Type B pancreatic cell (in vitro differentiated cells): ENCODE measurements at regions not wholly inside any gene's neighbourhood (a gene's known extent, or its start where the extent isn't known, plus 50 kb on each side); places are given as distances from the start of the nearest gene placed in this dataset.

Experiments used
- DNase-seq: peaks from one replicate; pipeline ENCODE4 v3.0.0; 2021; ENCODE audit warnings: mixed read lengths; ENCODE audit not compliant: unreplicated experiment; ENCODE audit errors: extremely low spot score
- H3K27ac Mint-ChIP-seq: 2 replicates; pipeline ENCODE4 v1.8.0; 2021; ENCODE audit warnings: mild to moderate bottlenecking, mixed read lengths
- H3K27me3 Mint-ChIP-seq: 2 replicates; pipeline ENCODE4 v1.8.0; 2021; ENCODE audit warnings: mixed read lengths
- H3K36me3 Mint-ChIP-seq: 2 replicates; pipeline ENCODE4 v1.8.0; 2021; ENCODE audit warnings: mixed read lengths
- H3K4me1 Mint-ChIP-seq: one replicate; pipeline ENCODE4 v1.8.0; 2021; ENCODE audit warnings: mixed read lengths; ENCODE audit not compliant: unreplicated experiment
- H3K4me3 Mint-ChIP-seq: 2 replicates; pipeline ENCODE4 v1.8.0; 2021; ENCODE audit warnings: mild to moderate bottlenecking, mixed read lengths
- H3K9me3 Mint-ChIP-seq: 2 replicates; pipeline ENCODE4 v1.8.0; 2021; ENCODE audit warnings: mixed read lengths
- CTCF ChIP-seq: fragments of 200-600 bp; sonication (generic); conservative IDR thresholded peaks from 2 replicates; pipeline ENCODE4 v1.5.0; 2021; ENCODE audit warnings: antibody characterized with exemption, mild to moderate bottlenecking

GRCh38 chr4:117545039-117545438, 459.7 kb upstream of the TRAM1L1 start:
- H3K27me3 Mint-ChIP-seq, result no peaks in the 10 kb centered on the region
- no peak overlapping the region for H3K4me3 Mint-ChIP-seq
- H3K9me3 Mint-ChIP-seq, result no peaks in the 10 kb centered on the region
- H3K36me3 Mint-ChIP-seq, result no peaks in the 10 kb centered on the region
- no peak overlapping the region for H3K27ac Mint-ChIP-seq
- no peak for DNase-seq
- TF ChIP-seq CTCF, result no peak
- no peaks in the 10 kb centered on the region for H3K4me1 Mint-ChIP-seq

- DNase-seq, result no peak
- Mint-ChIP-seq H3K4me1 (no peaks in the 10 kb centered on the region), H3K36me3 (no peaks in the 10 kb centered on the region), H3K27ac (no peak overlapping the region), H3K4me3 (no peak overlapping the region), H3K27me3 (no peaks in the 10 kb centered on the region), H3K9me3 (no peaks in the 10 kb centered on the region)
- TF ChIP-seq CTCF, result no peak
Measured at GRCh38 chr4:117549524-117549923, 464.1 kb upstream of the TRAM1L1 start.

- Mint-ChIP-seq H3K36me3 (no peaks in the 10 kb centered on the region), H3K27me3 (no peaks in the 10 kb centered on the region), H3K9me3 (no peaks in the 10 kb centered on the region), H3K4me3 (no peak overlapping the region), H3K4me1 (no peaks in the 10 kb centered on the region), H3K27ac (no peak overlapping the region)
- TF ChIP-seq CTCF, result no peak
- DNase-seq, result no peak
Measured at GRCh38 chr4:117550085-117550484, 464.7 kb upstream of the TRAM1L1 start.

- no peak for DNase-seq
- Mint-ChIP-seq H3K4me1 (no peaks in the 10 kb centered on the region), H3K27ac (no peak overlapping the region), H3K4me3 (no peak overlapping the region), H3K27me3 (no peaks in the 10 kb centered on the region), H3K36me3 (no peaks in the 10 kb centered on the region), H3K9me3 (no peaks in the 10 kb centered on the region)
- TF ChIP-seq CTCF, result peak; percentile 21
Measured at GRCh38 chr4:117560329-117560728, 474.0 kb upstream of the NDST3 start.

GRCh38 chr4:117574085-117574484, 460.2 kb upstream of the NDST3 start:
- peaks cover 4% of the 10 kb centered on the region for H3K27me3 Mint-ChIP-seq
- DNase-seq, result no peak
- no peaks in the 10 kb centered on the region for H3K4me1 Mint-ChIP-seq
- no peaks in the 10 kb centered on the region for H3K9me3 Mint-ChIP-seq
- no peak for TF ChIP-seq CTCF
- no peak overlapping the region for H3K27ac Mint-ChIP-seq
- no peak overlapping the region for H3K4me3 Mint-ChIP-seq
- no peaks in the 10 kb centered on the region for H3K36me3 Mint-ChIP-seq

- Mint-ChIP-seq H3K27ac (no peak overlapping the region), H3K4me1 (no peaks in the 10 kb centered on the region), H3K36me3 (no peaks in the 10 kb centered on the region), H3K4me3 (no peak overlapping the region), H3K9me3 (no peaks in the 10 kb centered on the region), H3K27me3 (peaks cover 4% of the 10 kb centered on the region)
- TF ChIP-seq CTCF, result no peak
- DNase-seq, result no peak
Measured at GRCh38 chr4:117575850-117576249, 458.4 kb upstream of the NDST3 start.
